GM12864 (cell line): ENCODE measurements at regions not wholly inside any gene's neighbourhood (a gene's known extent, or its start where the extent isn't known, plus 50 kb on each side); places are given as distances from the start of the nearest gene placed in this dataset.
"Not testable (repeated sequence)": the region's sequence is repeated elsewhere in the genome, so short reads cannot be mapped to it uniquely, and the experiment has no call there.

Source experiments
- DNase-seq: peaks from one replicate; pipeline ENCODE4 v3.0.0-alpha.2; 2011; ENCODE audit warnings: low read depth
- H3K4me3 ChIP-seq: 2 replicates; pipeline ENCODE4 v1.5.1; 2011; ENCODE audit warnings: mild to moderate bottlenecking, low read depth, low read length, control low read depth

GRCh38 chr9:39463696-39464095 is 108.2 kb downstream of the SPATA31A1 start:
- not testable (repeated sequence) for DNase-seq
- H3K4me3 ChIP-seq = peak overlapping the region; percentile 57

DNA sequence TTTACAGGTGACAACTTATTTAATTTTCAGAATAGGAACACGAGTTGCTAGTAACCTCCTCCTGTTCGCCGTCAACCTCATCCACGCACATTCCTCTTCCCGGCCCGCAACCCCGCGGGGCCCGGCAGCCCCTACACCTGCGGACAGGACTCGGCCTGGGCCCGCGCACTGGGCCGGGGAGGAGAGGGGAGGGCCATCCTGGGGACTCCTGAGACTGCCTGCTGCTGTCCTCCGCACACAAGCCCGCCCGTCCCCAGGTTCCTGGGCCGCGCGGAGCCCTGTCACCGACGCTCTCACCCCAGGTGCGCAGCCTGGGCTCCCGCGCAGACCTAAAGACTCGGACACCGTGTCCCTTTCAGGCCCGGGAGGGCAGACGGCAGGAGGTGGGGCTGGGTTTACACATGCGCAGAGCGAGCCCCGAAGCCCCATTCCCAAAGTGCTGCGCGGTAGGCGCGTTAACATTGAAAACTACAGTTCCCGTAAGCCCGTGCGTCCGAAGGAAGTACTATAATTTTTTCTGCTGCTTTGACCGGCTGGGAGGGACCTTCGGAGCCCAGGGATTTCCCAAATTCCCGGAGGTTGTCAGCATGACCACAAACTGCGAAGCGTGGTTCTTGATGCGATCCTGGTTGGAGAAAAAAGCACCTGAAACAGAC is 108.8 kb downstream of the SPATA31A1 start:
- peak; percentile 46 for DNase-seq
- H3K4me3 ChIP-seq = peak overlapping the region; percentile 57

DNA sequence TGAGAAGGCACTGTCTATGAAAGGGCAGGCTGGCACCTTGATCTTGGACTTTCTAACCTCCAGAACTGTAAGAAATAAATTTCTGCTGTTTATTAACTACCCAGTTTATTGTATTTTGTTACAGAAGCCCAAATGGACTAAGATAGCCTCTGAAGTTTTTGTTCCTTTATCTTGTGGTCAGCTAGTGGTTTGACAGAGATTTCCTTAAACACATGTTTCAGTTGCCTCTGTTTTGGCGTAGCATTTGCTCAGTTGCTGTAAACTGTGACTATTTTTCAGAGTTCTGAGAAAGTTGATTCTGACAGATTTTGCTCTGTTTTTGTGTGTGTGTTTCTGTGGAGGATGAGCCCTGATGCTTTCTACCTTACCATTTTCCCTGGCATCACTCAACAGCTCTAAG is 119.0 kb downstream of the SPATA31A1 start:
- H3K4me3 ChIP-seq, DNase-seq: not testable (repeated sequence)

GRCh38 chr9:39483073-39483472 is 127.6 kb downstream of the SPATA31A1 start:
- not testable (repeated sequence) for H3K4me3 ChIP-seq, DNase-seq

- H3K4me3 ChIP-seq, DNase-seq: not testable (repeated sequence)
Measured at GRCh38 chr9:39483880-39484279, 128.4 kb downstream of the SPATA31A1 start.

DNA sequence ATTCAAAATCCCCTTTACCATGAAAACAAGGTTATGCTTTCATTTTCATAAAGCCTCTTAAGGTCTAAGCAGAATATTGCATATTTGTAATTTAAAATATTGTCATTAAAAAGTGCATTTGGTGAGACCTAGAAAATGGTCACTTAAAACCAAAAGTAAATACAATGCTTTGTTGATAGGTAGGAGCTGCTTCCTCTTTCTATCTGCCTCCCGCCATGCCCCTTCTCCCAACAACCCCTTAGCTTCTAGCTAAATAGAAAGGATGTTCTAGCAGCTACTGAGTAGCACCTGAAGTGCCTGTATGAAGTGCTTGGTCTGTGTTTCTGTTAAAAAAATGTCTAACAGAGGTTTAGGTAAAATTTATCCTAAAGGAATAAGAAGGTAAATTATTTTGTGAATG is 128.8 kb downstream of the SPATA31A1 start:
- DNase-seq, H3K4me3 ChIP-seq: not testable (repeated sequence)

- DNase-seq, H3K4me3 ChIP-seq: not testable (repeated sequence)
Measured at GRCh38 chr9:39487477-39487876, 132.0 kb downstream of the SPATA31A1 start.

DNA sequence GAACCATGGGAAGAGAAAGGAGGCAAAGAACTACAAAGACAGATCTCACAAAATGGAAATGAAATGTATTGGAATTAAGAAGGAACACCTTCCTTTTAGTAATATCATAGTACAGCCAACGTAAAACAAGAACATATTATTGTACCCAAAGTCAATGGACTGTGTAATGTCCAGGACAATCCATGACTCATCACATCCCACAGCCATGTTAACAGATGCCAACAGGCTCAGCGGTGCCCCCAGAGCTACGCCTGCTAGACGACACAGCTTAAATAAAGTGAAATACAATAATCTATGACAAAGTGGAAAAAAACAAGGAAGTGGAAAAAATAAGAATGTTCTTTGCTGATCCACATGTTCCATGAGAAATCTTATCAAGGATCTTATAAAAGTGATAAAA is 140.8 kb downstream of the SPATA31A1 start:
- H3K4me3 ChIP-seq, DNase-seq: not testable (repeated sequence)

DNA sequence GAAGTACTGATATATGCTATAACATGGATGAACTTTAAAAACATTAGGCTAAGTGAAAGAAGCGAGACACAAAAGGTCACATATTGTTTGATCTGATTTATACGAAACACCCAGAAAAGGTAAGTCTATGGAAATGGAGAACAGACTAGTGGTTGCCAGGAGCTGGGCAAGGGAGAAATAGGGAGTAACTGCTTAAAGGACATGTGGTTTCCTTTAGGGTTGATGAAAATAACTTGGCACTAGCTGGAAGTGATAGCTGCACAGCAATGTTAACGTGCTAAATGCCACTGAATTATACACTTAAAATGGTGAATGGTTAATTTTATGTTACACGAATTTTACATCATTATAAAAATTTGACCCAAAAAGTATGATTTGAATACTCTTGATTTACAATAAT is 147.7 kb downstream of the SPATA31A1 start:
- H3K4me3 ChIP-seq, DNase-seq: not testable (repeated sequence)

GRCh38 chr9:39527387-39528029 is 172.0 kb downstream of the SPATA31A1 start:
- not testable (repeated sequence) for H3K4me3 ChIP-seq, DNase-seq

DNA sequence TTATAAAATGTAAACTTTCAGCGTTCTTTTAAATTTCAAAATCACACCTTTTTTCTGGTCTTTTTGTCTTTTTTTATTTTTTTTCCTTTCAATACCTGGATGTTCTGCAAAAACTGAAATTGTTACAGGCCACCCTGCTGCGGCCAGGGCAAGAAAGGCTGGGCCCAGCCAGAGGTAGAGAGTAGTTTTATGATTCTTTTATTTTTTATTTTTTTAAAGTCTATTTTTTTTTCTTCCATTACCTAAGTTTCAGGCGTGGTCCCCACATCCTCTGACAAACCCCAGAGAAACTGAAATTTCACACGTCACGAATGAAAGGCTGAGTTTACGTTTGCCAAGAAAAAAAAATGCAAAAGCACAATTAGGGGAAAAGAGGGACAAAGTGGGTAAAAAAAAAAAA is 177.1 kb downstream of the SPATA31A1 start:
- H3K4me3 ChIP-seq, DNase-seq: not testable (repeated sequence)

- H3K4me3 ChIP-seq, DNase-seq: not testable (repeated sequence)
Measured at GRCh38 chr9:39533001-39533762, 177.7 kb downstream of the SPATA31A1 start.

- DNase-seq, H3K4me3 ChIP-seq: not testable (repeated sequence)
Measured at GRCh38 chr9:39533763-39534548, 178.5 kb downstream of the SPATA31A1 start.

DNA sequence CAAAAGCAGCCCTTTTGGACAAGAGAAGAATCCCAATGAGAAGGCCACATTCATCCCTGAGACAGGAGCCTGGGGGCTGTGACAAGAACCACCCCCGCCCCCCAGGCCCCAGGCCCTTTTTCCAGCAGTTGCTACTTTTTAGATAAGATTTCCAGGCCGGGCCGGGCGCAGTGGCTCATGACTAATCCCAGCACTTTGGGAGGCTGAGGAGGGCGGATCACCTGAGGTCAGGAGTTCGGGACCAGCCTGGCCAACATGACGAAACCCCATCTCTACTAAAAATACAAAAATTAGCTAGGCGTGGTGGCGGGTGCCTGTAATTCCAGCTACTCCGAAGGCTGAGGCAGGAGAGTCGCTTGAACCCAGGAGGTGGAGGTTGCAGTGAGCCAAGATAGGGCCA is 179.4 kb downstream of the SPATA31A1 start:
- not testable (repeated sequence) for H3K4me3 ChIP-seq, DNase-seq

- not testable (repeated sequence) for H3K4me3 ChIP-seq, DNase-seq
Measured at GRCh38 chr9:39542157-39542556, 186.7 kb downstream of the SPATA31A1 start.

DNA sequence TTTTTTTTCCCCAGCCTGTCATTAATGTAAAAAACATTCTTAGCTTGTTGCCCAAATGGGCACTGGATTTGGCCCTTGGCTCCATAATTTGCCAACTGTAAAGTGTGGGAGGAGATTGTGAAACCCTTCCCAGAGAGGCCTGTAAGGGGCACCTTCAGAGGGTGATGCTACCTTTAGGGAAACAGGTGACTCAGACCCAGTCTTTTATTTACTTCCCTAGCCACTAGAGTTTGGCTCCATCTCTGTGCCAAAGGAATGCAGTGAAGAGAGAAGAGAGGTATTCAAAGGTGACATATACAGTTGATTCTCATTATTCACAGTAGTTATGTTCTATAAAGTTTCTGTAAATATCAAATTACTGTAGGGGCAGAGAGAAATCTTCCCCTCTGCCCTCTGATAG is 189.6 kb downstream of the SPATA31A1 start:
- not testable (repeated sequence) for H3K4me3 ChIP-seq, DNase-seq

DNA sequence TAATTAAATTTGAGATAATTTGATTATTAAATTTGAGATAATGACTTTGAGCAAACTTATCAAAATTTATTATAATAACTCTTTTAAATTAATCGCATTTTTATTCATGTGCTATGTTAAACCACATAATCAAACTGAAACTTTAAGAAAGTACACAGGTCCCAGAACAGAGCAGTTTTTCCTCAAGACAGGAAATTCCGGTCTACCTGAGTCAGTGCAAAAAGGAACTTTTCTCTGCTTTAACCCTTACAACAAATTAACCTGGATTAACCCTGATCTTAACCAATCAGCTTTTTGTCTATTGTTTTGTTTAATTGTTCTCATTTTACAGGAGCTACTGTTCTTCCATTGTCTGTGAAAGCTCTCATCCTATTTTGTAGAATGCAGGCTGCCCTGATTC is 195.1 kb downstream of the SPATA31A1 start:
- H3K4me3 ChIP-seq = not testable (repeated sequence)

DNA sequence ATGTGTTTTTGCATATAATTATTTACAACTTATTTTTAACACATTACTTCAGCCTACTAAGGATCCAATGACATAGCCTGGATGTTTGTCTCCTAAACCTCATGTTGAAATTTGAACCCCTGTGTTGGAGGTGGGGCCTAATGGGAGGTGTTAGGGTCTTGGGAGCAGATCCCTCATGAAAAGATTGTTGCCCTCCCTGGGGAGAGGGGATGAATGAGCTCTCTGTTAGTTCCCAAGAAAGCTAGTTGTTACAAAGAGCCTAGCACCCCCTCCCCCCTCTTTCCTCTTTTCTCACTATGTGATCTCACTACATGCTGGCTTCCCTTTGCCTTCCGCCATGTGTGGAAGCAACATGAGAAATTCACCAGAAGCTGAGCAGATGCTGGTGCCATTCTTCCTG is 196.1 kb downstream of the SPATA31A1 start:
- H3K4me3 ChIP-seq, DNase-seq: not testable (repeated sequence)

More for the DNA sequence above, 195.1 kb downstream of the SPATA31A1 start:
- DNase-seq = not testable (repeated sequence)

- not testable (repeated sequence) for DNase-seq, H3K4me3 ChIP-seq
Measured at GRCh38 chr9:39552242-39552881, 196.9 kb downstream of the SPATA31A1 start.
